Activated CD8-positive, alpha-beta T cell treated with anti-CD3 and anti-CD28 coated beads, Interleukin-2, amount 10 ng/mL, durations not matched to agents 7 days and 5 days (primary cell): ENCODE measurements at regions not wholly inside any gene's neighbourhood (a gene's known extent, or its start where the extent isn't known, plus 50 kb on each side); places are given as distances from the start of the nearest gene placed in this dataset.
"Not testable (repeated sequence)": the region's sequence is repeated elsewhere in the genome, so short reads cannot be mapped to it uniquely, and the experiment has no call there.

Experiments
- ATAC-seq: fragments of 150-1000 bp; cut with Tn5 transposase; one replicate; pipeline ENCODE4 v1.10.0; 2021; ENCODE audit warnings: moderate library complexity
- CTCF ChIA-PET: fragments of 350-600 bp; sonication (Branson Sonifier 250); formaldehyde crosslinking; loops from one replicate; lab custom pipeline; 2021; ENCODE audit warnings: antibody characterized with exemption; lab: Charles Lee
- POLR2A ChIA-PET: fragments of 350-600 bp; sonication (Branson Sonifier 250); formaldehyde crosslinking; loops from one replicate; lab custom pipeline; 2021; ENCODE audit warnings: antibody characterized with exemption; lab: Charles Lee
- DNase-seq: peaks from one replicate; pipeline ENCODE4 v3.0.0-alpha.2; 2020
- H3K27ac Mint-ChIP-seq: one replicate; pipeline ENCODE4 v1.8.0; 2021; ENCODE audit warnings: mild to moderate bottlenecking, mixed read lengths
- H3K27me3 Mint-ChIP-seq: one replicate; pipeline ENCODE4 v1.8.0; 2021; ENCODE audit warnings: low read depth, mixed read lengths
- H3K36me3 Mint-ChIP-seq: one replicate; pipeline ENCODE4 v1.8.0; 2021; ENCODE audit warnings: low read depth, mixed read lengths
- H3K4me1 Mint-ChIP-seq: one replicate; pipeline ENCODE4 v1.8.0; 2021; ENCODE audit warnings: low read depth, mixed read lengths
- H3K4me3 Mint-ChIP-seq: one replicate; pipeline ENCODE4 v1.8.0; 2021; ENCODE audit warnings: mild to moderate bottlenecking, mixed read lengths
- H3K9me3 Mint-ChIP-seq: one replicate; pipeline ENCODE4 v1.8.0; 2022; ENCODE audit warnings: mixed read lengths; ENCODE audit not compliant: insufficient read depth

- Mint-ChIP-seq H3K4me3 (no peak overlapping the region), H3K27me3 (peaks cover 2% of the 10 kb centered on the region), H3K4me1 (peaks cover 17% of the 10 kb centered on the region), H3K27ac (no peak overlapping the region), H3K9me3 (no peaks in the 10 kb centered on the region), H3K36me3 (no peaks in the 10 kb centered on the region)
- DNase-seq, result no peak
- ChIA-PET POLR2A (no interaction called here), CTCF (interaction anchor here (1.6 to 5.6 kb wide), 10 partner anchors 9 to 274 kb away, joined by 3 to 53 read pairs (median 10); no protein-coding TSS in a partner anchor)
- no peak for ATAC-seq
Observed at GRCh38 chr7:142533920-142534319, 215.4 kb upstream of the PRSS1 start.

DNA sequence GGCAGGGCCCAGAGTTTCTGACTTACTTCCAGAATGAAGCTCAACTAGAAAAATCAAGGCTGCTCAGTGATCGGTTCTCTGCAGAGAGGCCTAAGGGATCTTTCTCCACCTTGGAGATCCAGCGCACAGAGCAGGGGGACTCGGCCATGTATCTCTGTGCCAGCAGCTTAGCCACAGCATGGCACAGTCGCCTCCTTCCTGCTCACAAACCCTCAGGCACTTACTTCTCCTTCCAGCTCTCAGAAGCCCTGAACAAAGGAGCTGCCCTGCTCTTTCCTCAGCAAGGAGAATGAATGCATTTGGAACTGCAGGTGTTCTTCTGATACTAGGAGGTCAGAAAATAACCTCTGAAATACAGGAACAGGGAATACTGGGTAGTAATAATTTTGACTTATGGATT, 219.7 kb upstream of the PRSS1 start:
- H3K4me3 Mint-ChIP-seq, result peak overlapping the region; percentile 52

DNA sequence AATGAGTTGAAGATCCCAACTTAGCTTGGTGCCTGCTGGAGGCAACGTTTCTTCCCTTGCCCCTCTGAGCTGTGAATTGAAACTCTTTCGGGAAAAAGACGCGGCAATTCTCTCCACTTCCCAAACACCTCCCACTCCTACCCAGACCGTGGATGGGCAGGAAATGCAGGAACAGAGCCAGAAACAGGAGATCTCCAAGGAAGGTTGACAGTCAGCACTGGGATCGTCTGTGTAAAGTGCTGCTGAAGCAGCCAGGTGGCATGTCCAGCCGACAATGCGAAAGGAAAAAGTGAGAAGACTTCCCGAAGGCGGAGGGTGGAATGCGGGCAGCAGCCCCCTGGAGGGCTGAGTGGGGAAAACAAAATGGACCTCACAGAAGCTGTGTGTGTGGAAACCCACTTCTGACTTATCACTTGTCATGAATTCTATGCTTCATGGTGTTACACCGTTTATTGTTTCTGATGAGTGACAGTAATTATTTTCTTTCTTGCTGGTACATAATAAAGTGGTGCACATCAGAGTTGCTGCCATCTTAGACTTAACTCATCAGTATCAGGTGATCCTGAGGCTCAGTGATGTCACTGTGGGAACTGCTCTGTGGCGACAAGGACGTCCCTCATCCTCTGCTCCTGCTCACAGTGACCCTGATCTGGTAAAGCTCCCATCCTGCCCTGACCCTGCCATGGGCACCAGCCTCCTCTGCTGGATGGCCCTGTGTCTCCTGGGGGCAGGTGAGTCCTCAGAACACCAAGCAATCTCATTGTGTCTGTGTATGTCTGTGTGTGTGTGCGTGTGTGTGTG, 220.5 kb upstream of the PRSS1 start:
- DNase-seq (peak; percentile 37), ATAC-seq (peak; percentile 49)
- Mint-ChIP-seq H3K4me1 (no peaks in the 10 kb centered on the region), H3K4me3 (peak overlapping the region; percentile 52), H3K27ac (peak overlapping the region; percentile 48), H3K27me3 (peaks cover 4% of the 10 kb centered on the region), H3K36me3 (no peaks in the 10 kb centered on the region), H3K9me3 (no peaks in the 10 kb centered on the region)
- ChIA-PET POLR2A (interaction anchor here (1.0 to 2.0 kb wide), 5 partner anchors 261 to 282 kb away, joined by 3 to 21 read pairs (median 15); no protein-coding TSS in a partner anchor), CTCF (interaction anchor here (0.8 kb wide), 1 partner anchor 12 kb away, joined by 4 read pairs; no protein-coding TSS in a partner anchor)

More for the DNA sequence above, 219.7 kb upstream of the PRSS1 start:
- no peak for ATAC-seq
- no peaks in the 10 kb centered on the region for H3K9me3 Mint-ChIP-seq
- no peaks in the 10 kb centered on the region for H3K36me3 Mint-ChIP-seq
- POLR2A ChIA-PET, result interaction anchor here (0.6 to 2.0 kb wide), 6 partner anchors 260 to 281 kb away, joined by 3 to 21 read pairs (median 9); no protein-coding TSS in a partner anchor
- H3K4me1 Mint-ChIP-seq, result no peaks in the 10 kb centered on the region
- peaks cover 2% of the 10 kb centered on the region for H3K27me3 Mint-ChIP-seq
- peak overlapping the region; percentile 48 for H3K27ac Mint-ChIP-seq
- CTCF ChIA-PET, result interaction anchor here (0.8 kb wide), 1 partner anchor 13 kb away, joined by 4 read pairs; no protein-coding TSS in a partner anchor
- DNase-seq, result no peak

DNA sequence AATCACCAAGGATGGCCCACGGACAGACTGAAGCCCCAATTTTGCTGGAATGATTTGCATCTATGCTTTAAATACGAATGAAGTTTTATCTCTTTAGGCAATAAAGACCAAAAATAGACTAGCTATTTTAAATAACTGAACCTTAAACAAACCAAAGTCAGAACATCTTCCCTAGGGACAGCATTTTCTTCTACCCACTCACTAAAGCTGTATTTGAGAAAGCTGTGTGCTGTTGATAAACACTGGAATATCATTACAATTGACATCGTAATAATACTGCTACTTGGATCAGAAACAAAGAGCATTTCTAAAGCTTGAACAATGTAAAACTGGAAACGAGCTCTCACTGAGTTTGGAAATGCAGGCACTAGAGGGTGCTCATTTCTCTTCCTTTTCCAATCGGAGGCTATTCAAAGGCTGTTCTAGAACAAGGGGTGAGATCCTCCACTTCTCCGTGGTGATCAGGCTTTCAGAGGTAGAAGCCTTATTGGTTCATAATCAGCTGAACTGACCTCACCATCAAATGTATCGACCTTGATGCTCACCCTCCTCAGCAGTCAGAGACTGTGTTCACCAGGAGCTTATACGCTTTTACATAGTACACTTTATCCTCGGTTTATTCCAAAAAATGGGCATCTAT, 225.3 kb upstream of the PRSS1 start:
- POLR2A ChIA-PET, result no interaction called here
- Mint-ChIP-seq H3K9me3 (no peaks in the 10 kb centered on the region), H3K4me3 (no peak overlapping the region), H3K36me3 (no peaks in the 10 kb centered on the region), H3K4me1 (peaks cover 9% of the 10 kb centered on the region), H3K27ac (no peak overlapping the region), H3K27me3 (peaks cover 3% of the 10 kb centered on the region)
- CTCF ChIA-PET, result interaction anchor here (0.7 to 4.2 kb wide), 12 partner anchors 8 to 691 kb away, joined by 3 to 38 read pairs (median 6); no protein-coding TSS in a partner anchor
- no peak for ATAC-seq
- DNase-seq, result no peak

GRCh38 chr7:142522735-142523134, 226.5 kb upstream of the PRSS1 start:
- Mint-ChIP-seq H3K36me3 (no peaks in the 10 kb centered on the region), H3K4me3 (no peak overlapping the region), H3K4me1 (peaks cover 9% of the 10 kb centered on the region), H3K27me3 (peaks cover 3% of the 10 kb centered on the region), H3K27ac (no peak overlapping the region), H3K9me3 (no peaks in the 10 kb centered on the region)
- no peak for DNase-seq
- ATAC-seq, result no peak
- CTCF ChIA-PET, result interaction anchor here (1.0 to 3.9 kb wide), 3 partner anchors 13 to 59 kb away, joined by 4 to 17 read pairs (median 4); no protein-coding TSS in a partner anchor
- POLR2A ChIA-PET, result no interaction called here

DNA sequence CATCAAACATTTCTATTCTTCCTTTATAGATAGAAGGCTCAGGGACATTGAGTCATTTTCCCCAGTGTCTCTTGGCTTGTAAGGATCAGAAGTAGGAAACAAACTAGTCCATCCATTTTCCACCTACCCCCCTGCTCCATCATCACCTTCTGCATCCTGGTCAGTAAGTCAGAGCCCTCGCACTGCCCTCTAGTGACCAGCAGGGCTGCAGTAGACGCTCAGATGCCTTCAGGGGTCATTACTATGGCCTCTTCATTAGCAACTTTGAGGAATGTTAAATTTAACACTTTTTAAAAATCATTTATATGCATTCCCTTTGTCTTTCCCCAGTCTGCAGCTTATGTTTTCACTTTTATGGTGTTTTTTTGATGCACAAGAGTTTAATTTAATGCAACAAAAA, 228.4 kb upstream of the PRSS1 start:
- H3K9me3 Mint-ChIP-seq, H3K36me3 Mint-ChIP-seq, H3K4me3 Mint-ChIP-seq, H3K27me3 Mint-ChIP-seq, ATAC-seq, POLR2A ChIA-PET, DNase-seq: not testable (repeated sequence)
- Mint-ChIP-seq H3K4me1 (peaks cover 16% of the 10 kb centered on the region), H3K27ac (peak overlapping the region; percentile 77)
- CTCF ChIA-PET, result interaction anchor here (1.0 to 4.2 kb wide), 7 partner anchors 14 to 482 kb away, joined by 3 to 27 read pairs (median 8); no protein-coding TSS in a partner anchor

DNA sequence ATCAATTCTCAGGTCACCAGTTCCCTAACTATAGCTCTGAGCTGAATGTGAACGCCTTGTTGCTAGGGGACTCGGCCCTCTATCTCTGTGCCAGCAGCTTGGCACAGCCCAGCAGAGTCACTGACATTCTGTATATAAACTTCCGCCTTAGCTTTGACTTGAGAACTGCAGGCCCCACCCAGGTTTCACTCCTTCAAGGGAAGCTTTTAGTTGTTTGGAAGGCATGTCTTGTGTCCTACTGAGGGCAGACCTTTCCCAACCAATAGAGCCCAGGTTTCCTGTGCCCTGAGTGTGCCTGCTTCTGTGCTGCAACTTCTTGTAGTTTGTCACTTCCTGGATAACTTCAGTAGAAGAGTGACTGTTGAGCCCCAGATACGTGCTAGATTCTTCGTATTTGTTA, 228.8 kb upstream of the PRSS1 start:
- peak overlapping the region; percentile 77 for H3K27ac Mint-ChIP-seq
- H3K36me3 Mint-ChIP-seq, H3K9me3 Mint-ChIP-seq, DNase-seq, POLR2A ChIA-PET, H3K4me3 Mint-ChIP-seq, H3K27me3 Mint-ChIP-seq: not testable (repeated sequence)
- CTCF ChIA-PET, result interaction anchor here (1.0 to 4.2 kb wide), 8 partner anchors 15 to 482 kb away, joined by 3 to 27 read pairs (median 8); no protein-coding TSS in a partner anchor
- H3K4me1 Mint-ChIP-seq, result peaks cover 17% of the 10 kb centered on the region
- ATAC-seq, result peak; percentile 58

GRCh38 chr7:142519079-142520078, 229.9 kb upstream of the PRSS1 start:
- H3K27ac Mint-ChIP-seq, result no peak overlapping the region
- H3K9me3 Mint-ChIP-seq, result no peaks in the 10 kb centered on the region
- peak overlapping the region; percentile 1 for H3K4me3 Mint-ChIP-seq
- peaks cover 17% of the 10 kb centered on the region for H3K4me1 Mint-ChIP-seq
- POLR2A ChIA-PET, result no interaction called here
- H3K27me3 Mint-ChIP-seq, result peaks cover 5% of the 10 kb centered on the region
- H3K36me3 Mint-ChIP-seq, result no peaks in the 10 kb centered on the region
- DNase-seq, result no peak
- CTCF ChIA-PET, result interaction anchor here (0.9 to 4.2 kb wide), 11 partner anchors 16 to 696 kb away, joined by 3 to 27 read pairs (median 4); no protein-coding TSS in a partner anchor
- ATAC-seq, result no peak

GRCh38 chr7:142516038-142516501, 233.2 kb upstream of the PRSS1 start:
- CTCF ChIA-PET, result interaction anchor here (0.6 to 2.9 kb wide), 34 partner anchors 8 to 699 kb away, joined by 3 to 24 read pairs (median 4); no protein-coding TSS in a partner anchor

DNA sequence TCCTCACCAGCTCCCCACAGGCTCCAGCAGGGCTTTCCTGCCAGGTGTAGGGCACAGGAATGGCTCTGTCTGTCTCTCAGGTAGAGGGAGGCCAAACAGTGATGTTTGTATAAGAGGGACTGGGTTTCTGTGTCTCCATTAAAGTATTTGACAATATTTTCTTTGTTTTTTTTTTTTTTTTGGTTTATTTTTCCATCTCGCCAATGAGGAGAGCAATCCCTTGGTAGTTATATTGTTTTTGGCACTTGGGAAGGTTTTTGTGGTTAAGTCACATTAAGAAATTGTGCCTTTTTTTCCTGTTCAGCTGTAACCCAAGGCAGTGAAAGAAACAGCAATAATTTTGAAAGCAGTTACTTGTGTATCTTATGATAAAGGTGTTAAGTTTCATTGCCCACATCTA, 234.6 kb upstream of the PRSS1 start:
- H3K36me3 Mint-ChIP-seq, ATAC-seq, POLR2A ChIA-PET, DNase-seq, H3K27me3 Mint-ChIP-seq, H3K27ac Mint-ChIP-seq, H3K9me3 Mint-ChIP-seq, H3K4me3 Mint-ChIP-seq: not testable (repeated sequence)
- H3K4me1 Mint-ChIP-seq, result peaks cover 23% of the 10 kb centered on the region
- CTCF ChIA-PET, result interaction anchor here (1.0 to 2.9 kb wide), 5 partner anchors 10 to 296 kb away, joined by 3 to 24 read pairs (median 5); no protein-coding TSS in a partner anchor

More at GRCh38 chr7:142516038-142516501, 233.2 kb upstream of the PRSS1 start:
- Mint-ChIP-seq H3K4me1 (peaks cover 31% of the 10 kb centered on the region), H3K4me3 (no peak overlapping the region), H3K27me3 (peaks cover 4% of the 10 kb centered on the region), H3K9me3 (no peaks in the 10 kb centered on the region), H3K36me3 (no peaks in the 10 kb centered on the region), H3K27ac (no peak overlapping the region)
- DNase-seq (peak; percentile 56), ATAC-seq (peak; percentile 79)
- POLR2A ChIA-PET, result interaction anchor here (0.7 kb wide), 1 partner anchor 31 kb away, joined by 3 read pairs; no protein-coding TSS in a partner anchor
